HG02884 (cell line): ENCODE measurements at regions not wholly inside any gene's neighbourhood (a gene's known extent, or its start where the extent isn't known, plus 50 kb on each side); places are given as distances from the start of the nearest gene placed in this dataset.
"Not testable (repeated sequence)": the region's sequence is repeated elsewhere in the genome, so short reads cannot be mapped to it uniquely, and the experiment has no call there.

Experiments
- ATAC-seq: cut with Tn5 transposase; IDR thresholded peaks from one replicate; pipeline ENCODE4 v1.9.1; 2021; ENCODE audit warnings: mild to moderate bottlenecking, moderate library complexity; ENCODE audit not compliant: unreplicated experiment

GRCh38 chr4:97309121-97309520 is 834.2 kb downstream of the STPG2 start:
- ATAC-seq: no peak

- ATAC-seq: no peak
Observed at GRCh38 chr4:97317201-97317600, 826.1 kb downstream of the STPG2 start.

GRCh38 chr4:97317671-97318070 is 825.6 kb downstream of the STPG2 start:
- no peak for ATAC-seq

- ATAC-seq: not testable (repeated sequence)
Observed at GRCh38 chr4:97325751-97326150, 817.5 kb downstream of the STPG2 start.

- ATAC-seq: no peak
Observed at GRCh38 chr4:97330917-97331316, 812.4 kb downstream of the STPG2 start.

GRCh38 chr4:97334348-97334747 is 808.9 kb downstream of the STPG2 start:
- no peak for ATAC-seq

- no peak for ATAC-seq
Observed at GRCh38 chr4:97349468-97350186, 793.6 kb downstream of the STPG2 start.

- no peak for ATAC-seq
Observed at GRCh38 chr4:97353876-97354275, 789.4 kb downstream of the STPG2 start.

GRCh38 chr4:97359826-97360225 is 783.5 kb downstream of the STPG2 start:
- no peak for ATAC-seq

GRCh38 chr4:97360733-97361132 is 782.5 kb downstream of the STPG2 start:
- no peak for ATAC-seq

GRCh38 chr4:97367878-97368277 is 775.4 kb downstream of the STPG2 start:
- no peak for ATAC-seq

GRCh38 chr4:97370568-97370967 is 772.7 kb downstream of the STPG2 start:
- no peak for ATAC-seq

GRCh38 chr4:97374526-97374925 is 768.8 kb downstream of the STPG2 start:
- ATAC-seq: no peak

- ATAC-seq: no peak
Observed at GRCh38 chr4:97386969-97387368, 756.3 kb downstream of the STPG2 start.

- no peak for ATAC-seq
Observed at GRCh38 chr4:97394653-97395052, 748.6 kb downstream of the STPG2 start.

- ATAC-seq: no peak
Observed at GRCh38 chr4:97396097-97396496, 747.2 kb downstream of the STPG2 start.

GRCh38 chr4:97396605-97397004 is 746.7 kb downstream of the STPG2 start:
- ATAC-seq: no peak

GRCh38 chr4:97404876-97405523 is 738.3 kb downstream of the STPG2 start:
- ATAC-seq: no peak

GRCh38 chr4:97411356-97411755 is 731.9 kb downstream of the STPG2 start:
- no peak for ATAC-seq

GRCh38 chr4:97412331-97412730 is 730.9 kb downstream of the STPG2 start:
- ATAC-seq: no peak

GRCh38 chr4:97414161-97414560 is 729.1 kb downstream of the STPG2 start:
- ATAC-seq: no peak

- no peak for ATAC-seq
Observed at GRCh38 chr4:97432551-97432950, 710.7 kb downstream of the STPG2 start.
